G401.6 (cell line): ENCODE measurements at regions not wholly inside any gene's neighbourhood (a gene's known extent, or its start where the extent isn't known, plus 50 kb on each side); places are given as distances from the start of the nearest gene placed in this dataset.
"Not testable (repeated sequence)": the region's sequence is repeated elsewhere in the genome, so short reads cannot be mapped to it uniquely, and the experiment has no call there.

ENCODE experiments used
- FAIRE-seq: peaks from 2 replicates; lab custom pipeline; 2012; peaks lifted over from hg19 to GRCh38; lab: Jason Lieb, UNC

DNA sequence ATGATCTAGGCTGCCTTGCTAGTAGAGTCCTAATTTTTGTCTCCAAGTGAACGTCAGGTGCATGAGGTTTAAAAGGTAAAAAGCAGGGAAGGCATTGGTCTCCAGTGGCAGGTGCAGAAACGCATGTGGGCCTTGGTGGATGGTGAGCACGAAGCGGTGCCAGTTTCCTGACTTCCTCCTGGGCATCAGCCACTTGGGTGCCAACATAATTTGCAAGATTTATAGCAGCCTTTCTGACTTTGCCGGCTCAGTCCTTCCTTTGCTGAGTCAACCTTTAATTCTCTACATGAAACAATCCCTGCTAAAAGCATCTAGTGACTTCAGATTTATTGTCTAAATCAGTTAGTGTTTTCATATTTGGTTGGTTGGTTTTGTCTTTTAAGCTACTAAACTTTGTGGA is 355.7 kb upstream of the TMEM132C start:
- no peak for FAIRE-seq

DNA sequence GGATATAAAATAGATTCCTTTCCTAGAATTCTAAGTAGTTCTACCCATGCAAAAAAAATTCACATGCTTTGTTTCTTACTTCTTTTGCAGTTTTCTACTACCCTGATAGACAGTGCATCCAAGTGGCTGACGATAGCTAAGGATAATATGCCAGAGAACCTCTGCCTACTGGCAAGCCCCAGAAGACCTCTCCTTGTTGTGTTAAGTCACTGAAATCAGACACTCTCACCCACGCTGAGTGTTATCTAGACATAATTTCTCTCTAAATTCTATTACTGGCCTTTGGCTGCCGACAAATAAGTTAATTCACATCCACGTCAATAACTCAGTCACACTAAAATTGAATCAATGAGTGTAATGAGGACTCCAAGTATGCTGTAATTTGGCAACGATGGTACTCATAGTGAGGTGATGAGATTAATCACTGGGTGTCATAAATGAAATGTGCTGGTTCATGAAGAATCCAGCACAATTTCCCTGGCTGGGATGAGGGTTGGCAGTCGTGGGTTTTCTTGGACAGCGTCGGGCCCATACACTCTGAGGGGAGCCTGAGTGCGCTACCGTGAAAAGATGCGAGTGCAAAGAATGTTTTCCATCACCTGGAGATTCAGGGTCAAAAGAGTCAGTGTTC is 354.8 kb upstream of the TMEM132C start:
- FAIRE-seq = no peak

DNA sequence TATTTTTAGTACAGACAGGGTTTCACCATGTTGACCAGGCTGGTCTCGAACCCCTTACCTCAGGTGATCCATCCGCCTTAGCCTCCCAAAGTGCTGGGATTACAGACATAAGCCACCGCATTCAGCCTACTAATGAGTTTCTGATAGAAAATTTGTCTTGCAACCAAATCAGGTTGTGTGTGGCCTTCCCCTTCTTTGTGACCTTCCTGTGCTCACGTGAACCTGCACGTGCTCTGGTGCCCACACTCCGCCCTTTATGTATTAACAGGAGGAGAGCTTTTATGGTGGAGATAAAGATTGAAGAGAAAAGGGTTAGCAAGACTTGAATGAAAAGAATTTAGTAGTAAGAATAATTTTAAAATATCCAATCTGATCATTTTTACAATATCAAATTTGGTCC is 343.5 kb upstream of the TMEM132C start:
- no peak for FAIRE-seq

DNA sequence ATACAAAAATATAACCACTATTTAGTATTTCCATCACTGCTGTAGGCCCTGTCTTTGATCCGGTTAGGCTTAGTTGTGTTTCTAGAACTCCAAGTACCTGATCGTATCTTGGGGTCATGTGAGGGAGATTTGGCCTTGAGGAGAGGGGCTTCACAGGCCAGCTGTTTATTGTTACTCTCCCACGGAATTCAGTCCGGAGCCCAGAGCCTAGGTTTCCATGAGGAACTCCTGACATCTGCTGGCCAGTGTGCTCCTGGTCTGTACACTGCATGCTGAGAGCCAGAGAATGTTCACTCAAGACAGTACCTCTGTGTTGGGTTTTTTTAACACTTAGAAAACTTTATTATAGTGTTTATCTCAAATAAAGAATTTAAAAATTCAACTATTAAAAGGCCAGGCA is 341.0 kb upstream of the TMEM132C start:
- FAIRE-seq = no peak

DNA sequence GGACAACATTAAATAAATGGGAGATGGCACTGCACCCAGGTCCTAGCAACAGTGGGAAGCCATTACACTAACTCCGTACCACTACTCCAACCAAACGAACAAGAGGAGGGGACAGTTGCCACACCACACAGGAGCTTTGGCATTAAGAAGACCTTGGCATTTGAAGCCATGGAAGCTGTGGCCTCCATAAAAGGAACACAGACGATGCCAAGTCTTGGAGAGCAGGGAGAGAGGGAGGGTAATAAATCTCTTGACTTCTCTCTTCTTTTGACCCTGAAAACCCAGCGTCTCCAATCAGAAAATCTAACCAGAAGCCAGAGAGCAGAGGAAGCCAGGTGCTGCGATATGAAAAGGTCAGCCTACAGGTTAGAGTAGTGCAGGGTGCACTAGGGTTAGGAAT is 338.8 kb upstream of the TMEM132C start:
- no peak for FAIRE-seq

GRCh38 chr12:127928615-127929571 is 338.1 kb upstream of the TMEM132C start:
- FAIRE-seq = no peak

DNA sequence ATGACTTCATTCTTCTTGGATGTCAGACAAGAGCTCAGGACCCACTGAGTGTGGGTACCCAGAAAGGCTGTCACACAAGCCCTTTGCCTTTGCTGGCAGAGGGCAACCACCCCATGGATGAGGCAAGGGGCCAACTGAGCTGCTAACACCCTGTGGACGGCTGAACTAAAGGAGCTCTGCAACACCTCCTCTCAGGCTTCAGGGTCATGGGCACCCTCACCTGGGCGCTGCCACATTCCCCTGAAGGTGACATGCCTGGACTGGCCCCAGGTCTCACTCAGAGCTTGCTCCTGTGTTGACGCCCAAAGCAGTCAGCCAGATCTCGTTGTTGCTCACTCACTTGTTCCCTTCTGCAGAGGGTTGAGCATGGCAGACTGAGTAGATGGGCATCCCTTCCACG is 336.8 kb upstream of the TMEM132C start:
- FAIRE-seq = no peak

GRCh38 chr12:127934409-127934808 is 332.6 kb upstream of the TMEM132C start:
- FAIRE-seq = no peak

DNA sequence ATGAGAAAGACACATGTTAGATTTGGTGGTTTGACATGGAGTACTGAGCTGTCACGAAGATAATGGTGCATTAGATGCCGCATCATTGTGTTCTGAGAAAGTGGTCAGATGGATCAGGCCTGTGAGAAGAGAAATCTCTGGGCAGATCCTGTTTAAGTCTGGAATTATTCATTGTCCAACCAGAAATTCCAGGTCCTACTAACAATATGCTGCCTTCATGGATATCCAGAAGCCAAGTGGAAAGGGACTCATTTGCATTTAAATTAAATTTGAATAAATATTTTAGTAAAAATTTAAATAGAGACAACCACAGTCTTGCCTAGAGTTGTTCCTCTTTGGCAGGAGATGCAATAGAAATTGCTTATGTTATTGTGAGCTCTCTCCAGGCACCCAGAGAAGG is 330.5 kb upstream of the TMEM132C start:
- FAIRE-seq = no peak

DNA sequence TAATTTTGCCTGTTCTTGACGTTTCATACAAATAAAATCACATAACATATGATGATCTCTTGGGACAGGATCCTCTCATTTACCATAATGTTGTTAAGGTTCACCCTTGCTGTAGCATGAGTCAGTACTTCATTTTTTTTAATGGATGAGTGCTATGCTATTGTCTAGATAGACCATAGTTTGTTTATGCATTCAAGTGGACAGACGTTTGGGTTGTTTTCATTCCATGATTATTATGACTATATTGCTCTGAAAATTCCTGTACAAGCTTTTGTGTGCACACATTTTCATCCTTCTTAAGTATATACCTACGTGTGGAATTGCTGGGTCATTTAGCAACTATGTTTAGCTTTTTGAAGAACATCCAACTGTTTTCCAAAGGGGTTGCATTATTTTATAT is 325.6 kb upstream of the TMEM132C start:
- FAIRE-seq = no peak

DNA sequence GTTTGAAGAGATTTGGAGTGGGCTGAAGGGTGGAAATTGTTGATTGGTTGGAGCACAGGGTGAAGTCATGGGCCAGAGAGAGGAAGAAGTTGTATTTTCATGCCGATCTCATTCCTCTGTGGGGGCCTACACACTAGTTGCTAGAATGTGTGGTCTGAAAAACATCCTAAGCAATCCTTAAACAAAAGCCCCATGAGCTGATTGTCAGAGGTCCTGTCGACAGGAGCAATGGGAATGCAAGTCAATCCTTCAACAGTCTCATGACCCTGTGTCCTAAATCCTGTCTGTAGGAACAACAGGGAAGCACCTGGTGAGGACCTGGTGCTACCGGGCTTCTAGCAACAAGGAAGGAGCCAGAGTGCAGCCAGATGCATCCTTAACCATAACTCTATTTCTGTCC is 324.0 kb upstream of the TMEM132C start:
- no peak for FAIRE-seq

DNA sequence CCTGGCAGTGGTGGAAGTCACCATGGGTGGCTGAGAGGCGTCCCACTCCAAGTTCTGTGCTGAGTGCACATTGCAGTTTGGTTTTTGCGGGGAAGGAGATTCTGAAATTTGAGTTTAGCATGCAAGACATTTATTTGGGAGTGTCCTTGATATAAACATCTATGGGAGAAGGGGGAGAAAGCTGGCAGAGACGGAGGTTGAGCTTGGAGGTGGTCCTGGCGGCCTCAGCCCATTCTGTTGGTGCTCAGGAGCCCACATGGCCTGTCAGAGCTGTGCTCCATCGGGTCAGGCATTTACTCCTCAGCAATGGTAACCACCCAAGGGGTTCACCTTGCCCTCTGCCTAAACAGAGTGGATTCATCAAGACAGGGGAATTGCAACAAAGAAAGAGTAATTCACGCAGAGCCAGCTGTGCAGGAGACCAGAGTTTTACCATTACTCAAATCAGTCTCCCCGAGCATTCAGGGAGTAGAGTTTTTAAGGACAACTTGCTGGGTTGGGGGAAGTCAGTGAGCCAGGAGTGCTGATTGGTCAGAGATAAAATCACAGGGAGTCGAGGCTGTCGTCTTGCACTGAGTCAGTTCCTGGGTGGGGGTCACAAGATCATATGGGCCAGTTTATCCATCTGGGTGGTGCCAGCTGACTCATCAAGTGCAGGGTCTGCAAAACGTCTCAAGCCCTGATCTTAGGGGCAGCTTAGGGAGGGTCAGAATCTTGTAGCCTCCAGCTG is 323.3 kb upstream of the TMEM132C start:
- FAIRE-seq = no peak

DNA sequence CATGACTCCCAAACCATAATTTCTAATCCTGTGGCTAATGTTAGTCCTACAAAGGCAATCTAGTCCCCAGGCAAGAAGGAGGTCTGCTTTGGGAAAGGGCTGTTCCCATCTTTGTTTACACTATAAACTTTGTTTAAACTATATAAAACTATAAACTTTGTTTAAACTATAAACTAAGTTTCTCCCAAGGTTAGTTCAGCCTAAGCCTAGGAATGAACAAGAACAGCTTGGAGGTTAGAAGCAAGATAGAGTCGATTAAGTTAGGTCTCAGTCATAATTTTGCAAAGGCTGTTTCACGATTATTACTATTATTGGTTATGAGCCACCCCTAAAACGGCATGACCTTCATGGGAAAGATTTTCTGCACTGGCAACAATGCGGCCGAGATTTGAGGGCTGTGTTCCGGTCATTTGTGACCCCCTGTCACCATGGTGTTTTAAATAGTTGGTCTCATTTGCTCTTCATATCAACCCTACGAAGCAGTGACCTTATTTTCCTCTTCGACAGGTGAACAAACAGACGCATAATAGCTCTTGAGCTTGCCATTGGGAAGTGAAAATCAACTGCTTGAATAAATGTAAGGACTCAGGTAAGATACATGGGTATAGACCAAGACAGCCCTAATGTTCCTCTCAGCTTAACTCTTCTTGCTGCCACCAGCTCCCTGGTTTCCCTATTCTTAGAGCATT is 322.6 kb upstream of the TMEM132C start:
- FAIRE-seq = no peak

- FAIRE-seq = no peak
These were observed 309.8 kb upstream of the TMEM132C start for GRCh38 chr12:127957001-127957660.

DNA sequence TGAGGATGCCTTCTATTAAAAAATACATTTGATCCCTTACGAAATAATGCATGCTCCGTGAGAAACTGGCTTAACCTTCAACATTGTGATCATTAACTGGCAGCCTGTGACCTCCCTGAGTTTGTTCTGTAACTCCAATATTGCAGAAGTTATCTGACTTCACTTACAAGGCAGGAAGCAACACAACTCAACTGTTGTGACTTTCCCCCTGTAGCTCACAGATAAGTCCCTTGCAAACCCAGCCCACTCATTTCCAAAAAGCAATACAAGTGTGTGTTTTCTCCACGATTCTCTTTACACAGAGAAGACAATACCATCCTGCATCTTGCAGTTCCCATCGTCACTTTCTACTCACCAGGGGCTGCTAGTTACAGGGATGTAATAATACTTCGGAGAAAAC is 304.7 kb upstream of the TMEM132C start:
- no peak for FAIRE-seq

- FAIRE-seq = no peak
These were observed 303.0 kb upstream of the TMEM132C start for GRCh38 chr12:127963933-127964332.

- FAIRE-seq = no peak
These were observed 302.3 kb upstream of the TMEM132C start for GRCh38 chr12:127964717-127965116.

GRCh38 chr12:127966331-127966730 is 300.6 kb upstream of the TMEM132C start:
- FAIRE-seq = no peak

- FAIRE-seq = no peak
These were observed 296.5 kb upstream of the TMEM132C start for GRCh38 chr12:127970491-127970890.

DNA sequence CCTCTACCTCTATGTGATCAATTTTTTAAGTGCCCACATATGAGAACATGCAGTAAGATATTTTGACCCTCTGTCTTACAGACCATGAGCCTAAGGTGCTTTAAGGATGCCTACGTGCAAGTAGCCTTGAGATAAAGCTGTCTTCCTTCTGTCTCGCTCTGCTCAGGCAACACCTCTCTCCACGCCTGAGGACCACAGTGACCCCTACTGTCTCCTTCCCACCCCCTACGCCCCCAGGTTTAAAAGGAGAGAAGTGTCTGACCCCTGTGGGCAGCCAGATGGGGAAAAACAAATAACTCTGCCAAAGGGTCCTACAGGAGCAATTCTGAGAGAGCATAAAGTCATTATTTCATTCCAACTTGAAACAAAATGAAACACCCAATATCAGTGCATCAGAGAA is 286.4 kb upstream of the TMEM132C start:
- no peak for FAIRE-seq

GRCh38 chr12:127981875-127982274 is 285.1 kb upstream of the TMEM132C start:
- FAIRE-seq = no peak

- FAIRE-seq = not testable (repeated sequence)
These were observed 283.7 kb upstream of the TMEM132C start for GRCh38 chr12:127983213-127983791.
